ENCODE measurements at regions not wholly inside any gene's neighbourhood (a gene's known extent, or its start where the extent isn't known, plus 50 kb on each side); places are given as distances from the start of the nearest gene placed in this dataset.
"Not testable (repeated sequence)": the region's sequence is repeated elsewhere in the genome, so short reads cannot be mapped to it uniquely, and the experiment has no call there.

- no peak overlapping the region for H3K4me3 ChIP-seq
- TF ChIP-seq FOXP2 (optimal IDR thresholded peaks at IDR 0.05; ENCODE audit: control extremely low read depth, extremely low read length, insufficient read depth) (no peak), EZH2 (IDR thresholded peaks at IDR 0.05) (no peak), POLR2AphosphoS5 (IDR thresholded peaks at IDR 0.05; ENCODE audit: borderline replicate concordance, low read depth, low read length) (no peak)
- H3K27ac ChIP-seq: no peak overlapping the region
- DNase-seq (ENCODE audit: low read depth, low spot score): no peak
- H3K9ac ChIP-seq (ENCODE audit: insufficient read length): no peak overlapping the region
- H3K36me3 ChIP-seq (ENCODE audit: insufficient read depth, low read length): no peaks in the 10 kb centered on the region
- no peaks in the 10 kb centered on the region for H3K9me3 ChIP-seq (ENCODE audit: low read depth, low read length)
These were observed 319.2 kb upstream of the PRICKLE1 start for GRCh38 chr12:42908712-42909111.

GRCh38 chr12:42906801-42907200 lies 317.3 kb upstream of the PRICKLE1 start:
- H3K36me3 ChIP-seq (ENCODE audit: insufficient read depth, low read length); H3K27ac ChIP-seq; H3K9me3 ChIP-seq (ENCODE audit: low read depth, low read length); H3K4me3 ChIP-seq; DNase-seq (ENCODE audit: low read depth, low spot score); H3K9ac ChIP-seq (ENCODE audit: insufficient read length): not testable (repeated sequence)

GRCh38 chr12:42905419-42905705 lies 315.8 kb upstream of the PRICKLE1 start:
- TF ChIP-seq FOXP2 (optimal IDR thresholded peaks at IDR 0.05; ENCODE audit: control extremely low read depth, extremely low read length, insufficient read depth) (no peak), EZH2 (IDR thresholded peaks at IDR 0.05) (no peak), POLR2AphosphoS5 (IDR thresholded peaks at IDR 0.05; ENCODE audit: borderline replicate concordance, low read depth, low read length) (no peak)
- Histone ChIP-seq H3K4me3 (no peak overlapping the region), H3K36me3 (ENCODE audit: insufficient read depth, low read length) (no peaks in the 10 kb centered on the region), H3K9ac (ENCODE audit: insufficient read length) (no peak overlapping the region), H3K9me3 (ENCODE audit: low read depth, low read length) (no peaks in the 10 kb centered on the region), H3K27ac (no peak overlapping the region)
- no peak for DNase-seq (ENCODE audit: low read depth, low spot score)

GRCh38 chr12:42904683-42905418 lies 315.3 kb upstream of the PRICKLE1 start:
- DNase-seq (ENCODE audit: low read depth, low spot score): no peak
- H3K27ac ChIP-seq: no peak overlapping the region
- H3K36me3 ChIP-seq (ENCODE audit: insufficient read depth, low read length): no peaks in the 10 kb centered on the region
- no peaks in the 10 kb centered on the region for H3K9me3 ChIP-seq (ENCODE audit: low read depth, low read length)
- TF ChIP-seq FOXP2 (optimal IDR thresholded peaks at IDR 0.05; ENCODE audit: control extremely low read depth, extremely low read length, insufficient read depth) (no peak), EZH2 (IDR thresholded peaks at IDR 0.05) (no peak), POLR2AphosphoS5 (IDR thresholded peaks at IDR 0.05; ENCODE audit: borderline replicate concordance, low read depth, low read length) (no peak)
- H3K9ac ChIP-seq (ENCODE audit: insufficient read length): no peak overlapping the region
- H3K4me3 ChIP-seq: no peak overlapping the region

GRCh38 chr12:42903736-42904135 lies 314.2 kb upstream of the PRICKLE1 start:
- H3K36me3 ChIP-seq (ENCODE audit: insufficient read depth, low read length): no peaks in the 10 kb centered on the region
- no peak overlapping the region for H3K9ac ChIP-seq (ENCODE audit: insufficient read length)
- no peak for TF ChIP-seq EZH2 (IDR thresholded peaks at IDR 0.05)
- TF ChIP-seq POLR2AphosphoS5 (IDR thresholded peaks at IDR 0.05; ENCODE audit: borderline replicate concordance, low read depth, low read length): no peak
- no peak for TF ChIP-seq FOXP2 (optimal IDR thresholded peaks at IDR 0.05; ENCODE audit: control extremely low read depth, extremely low read length, insufficient read depth)
- H3K4me3 ChIP-seq: no peak overlapping the region
- no peaks in the 10 kb centered on the region for H3K9me3 ChIP-seq (ENCODE audit: low read depth, low read length)
- DNase-seq (ENCODE audit: low read depth, low spot score): no peak
- no peak overlapping the region for H3K27ac ChIP-seq

- H3K27ac ChIP-seq: no peak overlapping the region
- no peaks in the 10 kb centered on the region for H3K36me3 ChIP-seq (ENCODE audit: insufficient read depth, low read length)
- no peak for TF ChIP-seq POLR2AphosphoS5 (IDR thresholded peaks at IDR 0.05; ENCODE audit: borderline replicate concordance, low read depth, low read length)
- H3K9me3 ChIP-seq (ENCODE audit: low read depth, low read length): no peaks in the 10 kb centered on the region
- no peak for DNase-seq (ENCODE audit: low read depth, low spot score)
- no peak overlapping the region for H3K9ac ChIP-seq (ENCODE audit: insufficient read length)
- no peak overlapping the region for H3K4me3 ChIP-seq
These were observed 312.5 kb upstream of the PRICKLE1 start for GRCh38 chr12:42902001-42902400.

GRCh38 chr12:42893803-42894202 lies 304.3 kb upstream of the PRICKLE1 start:
- no peaks in the 10 kb centered on the region for H3K36me3 ChIP-seq (ENCODE audit: insufficient read depth, low read length)
- H3K27ac ChIP-seq: no peak overlapping the region
- no peak for DNase-seq (ENCODE audit: low read depth, low spot score)
- TF ChIP-seq POLR2AphosphoS5 (IDR thresholded peaks at IDR 0.05; ENCODE audit: borderline replicate concordance, low read depth, low read length) (no peak), EZH2 (IDR thresholded peaks at IDR 0.05) (no peak), FOXP2 (optimal IDR thresholded peaks at IDR 0.05; ENCODE audit: control extremely low read depth, extremely low read length, insufficient read depth) (no peak)
- no peak overlapping the region for H3K9ac ChIP-seq (ENCODE audit: insufficient read length)
- no peaks in the 10 kb centered on the region for H3K9me3 ChIP-seq (ENCODE audit: low read depth, low read length)
- no peak overlapping the region for H3K4me3 ChIP-seq

GRCh38 chr12:42892702-42893551 lies 303.4 kb upstream of the PRICKLE1 start:
- no peaks in the 10 kb centered on the region for H3K9me3 ChIP-seq (ENCODE audit: low read depth, low read length)
- peak overlapping the region; percentile 32 for H3K9ac ChIP-seq (ENCODE audit: insufficient read length)
- H3K36me3 ChIP-seq (ENCODE audit: insufficient read depth, low read length): no peaks in the 10 kb centered on the region
- peak overlapping the region; percentile 35; the same call in 1 of the 2 replicates for H3K4me3 ChIP-seq
- H3K27ac ChIP-seq: no peak overlapping the region
- TF ChIP-seq EZH2 (IDR thresholded peaks at IDR 0.05) (no peak), POLR2AphosphoS5 (IDR thresholded peaks at IDR 0.05; ENCODE audit: borderline replicate concordance, low read depth, low read length) (no peak), FOXP2 (optimal IDR thresholded peaks at IDR 0.05; ENCODE audit: control extremely low read depth, extremely low read length, insufficient read depth) (no peak)
- peak; percentile 50 for DNase-seq (ENCODE audit: low read depth, low spot score)

Measured in SK-N-MC (cell line).